Endothelial cell of umbilical vein (primary cell): ENCODE measurements at regions not wholly inside any gene's neighbourhood (a gene's known extent, or its start where the extent isn't known, plus 50 kb on each side); places are given as distances from the start of the nearest gene placed in this dataset.
A peak's percentile ranks its signal among the peaks of the same experiment; 100 is the strongest.

Source experiments
- BruUV-seq: library from RNA; stranded (reverse); fragments of 400-500 nt; replicated peaks from 2 replicates; lab custom pipeline; 2021; lab: Mats Ljungman, UMichigan
- CTCF ChIA-PET: fragments of 300-600, 350-600 bp; sonication (Branson Sonifier 250); formaldehyde crosslinking; loops from one replicate; lab custom pipeline; 2021; ENCODE audit warnings: antibody characterized with exemption, inconsistent platforms; lab: Charles Lee
- POLR2A ChIA-PET: fragments of 300-600, 350-600 bp; sonication (Branson Sonifier 250); formaldehyde crosslinking; loops from one replicate; lab custom pipeline; 2021; ENCODE audit warnings: antibody characterized with exemption, inconsistent platforms; lab: Charles Lee
- DNase-seq: peaks from one replicate; pipeline ENCODE4 v3.0.0-alpha.2; 2011; ENCODE audit warnings: low read depth, low spot score
- FAIRE-seq: peaks from 2 replicates; lab custom pipeline; 2011; peaks lifted over from hg19 to GRCh38; lab: Jason Lieb, UNC
- H2AFZ ChIP-seq: 2 replicates; pipeline ENCODE4 v1.6.0; 2012; ENCODE audit warnings: low read depth, low read length, control low read depth, inconsistent platforms
- H3K27ac ChIP-seq: 2 replicates; pipeline ENCODE4 v1.5.1; 2011; ENCODE audit warnings: low read depth, mild to moderate bottlenecking, control low read depth, low read length, moderate library complexity; ENCODE audit not compliant: insufficient read depth
- H3K27me3 ChIP-seq, 2 experiments: 2 replicates each; pipeline versions ENCODE4 v1.6.0 to v1.6.1; 2011; ENCODE audit warnings: low read length in 2 of 2, mixed read lengths in 1 of 2; ENCODE audit not compliant: control insufficient read depth in 2 of 2, insufficient read depth in 2 of 2
- H3K36me3 ChIP-seq, 2 experiments: 2 replicates in 1 of 2; 3 replicates in 1 of 2; pipeline ENCODE4 v1.5.1; 2011; ENCODE audit warnings: low read length in 2 of 2, mild to moderate bottlenecking in 1 of 2, moderate library complexity in 1 of 2; ENCODE audit not compliant: control insufficient read depth in 2 of 2, insufficient read depth in 2 of 2; ENCODE audit errors: extremely low read depth in 1 of 2
- H3K4me1 ChIP-seq: 3 replicates; pipeline ENCODE4 v1.5.1; 2011; ENCODE audit warnings: mild to moderate bottlenecking, low read length; ENCODE audit not compliant: control insufficient read depth, insufficient read depth; ENCODE audit errors: extremely low read depth
- H3K4me2 ChIP-seq: 2 replicates; pipeline ENCODE4 v1.6.1; 2011; ENCODE audit warnings: low read length, control low read depth, mixed read lengths; ENCODE audit not compliant: insufficient read depth
- H3K4me3 ChIP-seq, 3 experiments: fragments of 200-600 bp in 1 of 3; sonication (generic), shearing (Covaris generic) in 1 of 3; replicated peaks in 1 of 3; 2 replicates each; pipeline ENCODE4 v1.5.1; 2011 to 2016; ENCODE audit warnings: control low read depth in 3 of 3, low read length in 3 of 3, mild to moderate bottlenecking in 2 of 3, inconsistent platforms in 1 of 3, low read depth in 1 of 3, moderate library complexity in 1 of 3; ENCODE audit not compliant: insufficient read depth in 1 of 3
- H3K79me2 ChIP-seq: 2 replicates; pipeline ENCODE4 v1.6.0; 2012; ENCODE audit warnings: low read length, inconsistent platforms; ENCODE audit not compliant: control insufficient read depth, insufficient read depth
- H3K9ac ChIP-seq: replicated peaks from 2 replicates; pipeline ENCODE3; 2011; ENCODE audit warnings: low read length, control low read depth; ENCODE audit not compliant: insufficient read depth; ENCODE audit errors: extremely low read depth
- H3K9me1 ChIP-seq: replicated peaks from 3 replicates; pipeline ENCODE4 v1.6.0; 2011; ENCODE audit warnings: mild to moderate bottlenecking, low read length; ENCODE audit not compliant: control insufficient read depth, insufficient read depth; ENCODE audit errors: extremely low read depth
- H3K9me3 ChIP-seq: replicated peaks from 2 replicates; pipeline ENCODE4 v1.5.1; 2012; ENCODE audit warnings: low read length, inconsistent platforms; ENCODE audit not compliant: control insufficient read depth, insufficient read depth
- H4K20me1 ChIP-seq: replicated peaks from 2 replicates; pipeline ENCODE3; 2011; ENCODE audit warnings: mild to moderate bottlenecking, low read length; ENCODE audit not compliant: control insufficient read depth, insufficient read depth; ENCODE audit errors: extremely low read depth
- EZH2 ChIP-seq: IDR thresholded peaks from 2 replicates; pipeline ENCODE4 v1.6.1; 2012; ENCODE audit warnings: borderline replicate concordance, low read depth, mild to moderate bottlenecking, moderate library complexity, low read length, inconsistent platforms; ENCODE audit not compliant: severe bottlenecking
- JUN ChIP-seq: IDR thresholded peaks from 2 replicates; pipeline ENCODE4 v1.6.1; 2011; ENCODE audit warnings: borderline replicate concordance, low read depth; ENCODE audit not compliant: insufficient read length, insufficient read depth
- MYC ChIP-seq: IDR thresholded peaks from one replicate; pipeline ENCODE4 v1.6.1; 2011; ENCODE audit warnings: mild to moderate bottlenecking, low read depth, low read length
- POLR2A ChIP-seq: IDR thresholded peaks from 2 replicates; pipeline ENCODE4 v1.6.1; 2012; ENCODE audit warnings: low read depth, mild to moderate bottlenecking, control low read depth, low read length
- POLR2AphosphoS5 ChIP-seq: IDR thresholded peaks from 2 replicates; pipeline ENCODE4 v1.6.1; 2012; ENCODE audit warnings: low read depth, mild to moderate bottlenecking, control low read depth, low read length, moderate library complexity; ENCODE audit not compliant: insufficient read depth
- dilution Hi-C: fragments of 300-500 bp; cut with MboI; formaldehyde crosslinking; loops from one replicate; pipeline ENCODE4 v1.15.0; 2019; ENCODE audit warnings: low sequenced_read_pairs; ENCODE audit not compliant: extremely low pct_ligation_motif_present
- intact Hi-C: fragments of 100-400 bp; cut with micrococcal nuclease; formaldehyde crosslinking; loops from one replicate; pipeline ENCODE4 v1.10.0; 2022
- TF ChIP-seq, protein P1 (sequence below), 2 donors: IDR thresholded peaks; 1 replicate in 1 of 2; 2 replicates in 1 of 2; pipeline ENCODE4 v1.5.1; 2011; ENCODE audit warnings: low read length in 2 of 2, mild to moderate bottlenecking in 2 of 2, moderate library complexity in 2 of 2, control low read depth in 1 of 2, inconsistent platforms in 1 of 2, low read depth in 1 of 2; ENCODE audit not compliant: insufficient read depth in 1 of 2; ENCODE audit errors: extremely low read depth in 1 of 2

- ChIA-PET POLR2A (no interaction called here), CTCF (interaction anchor here (0.9 to 3.2 kb wide), 8 partner anchors 8 to 955 kb away, joined by 3 to 24 read pairs (median 5); no protein-coding TSS in a partner anchor)
- H4K20me1 ChIP-seq, result no peaks in the 10 kb centered on the region
- peak overlapping the region; percentile 33 for H2AFZ ChIP-seq
- no peaks in the 10 kb centered on the region for H3K36me3 ChIP-seq
- FAIRE-seq (no peak), DNase-seq (peak; percentile 5)
- dilution Hi-C loops, result no loop called here
- peaks cover 29% of the 10 kb centered on the region for H3K4me1 ChIP-seq
- H3K27me3 ChIP-seq, result peaks cover 30 to 41% of the 10 kb centered on the region in 2 experiments
- no peaks in the 10 kb centered on the region for H3K9me1 ChIP-seq
- TF ChIP-seq POLR2A (no peak), EZH2 (peak; percentile 56)
- H3K9ac ChIP-seq, result peak overlapping the region; percentile 58
- H3K4me2 ChIP-seq, result peak overlapping the region; percentile 97
- no peaks in the 10 kb centered on the region for H3K9me3 ChIP-seq
- H3K27ac ChIP-seq, result no peak overlapping the region
- no TSS peak for BruUV-seq
- H3K79me2 ChIP-seq, result no peaks in the 10 kb centered on the region
- intact Hi-C loops, result loop anchor here (5.0 to 10.0 kb wide), 2 partner anchors 411 to 558 kb away; no protein-coding TSS in a partner anchor
- peak overlapping the region; percentile 12 to 80 (median 56) for H3K4me3 ChIP-seq
Measured at GRCh38 chr11:16605389-16605893, 133.0 kb upstream of the C11orf58 start.

DNA sequence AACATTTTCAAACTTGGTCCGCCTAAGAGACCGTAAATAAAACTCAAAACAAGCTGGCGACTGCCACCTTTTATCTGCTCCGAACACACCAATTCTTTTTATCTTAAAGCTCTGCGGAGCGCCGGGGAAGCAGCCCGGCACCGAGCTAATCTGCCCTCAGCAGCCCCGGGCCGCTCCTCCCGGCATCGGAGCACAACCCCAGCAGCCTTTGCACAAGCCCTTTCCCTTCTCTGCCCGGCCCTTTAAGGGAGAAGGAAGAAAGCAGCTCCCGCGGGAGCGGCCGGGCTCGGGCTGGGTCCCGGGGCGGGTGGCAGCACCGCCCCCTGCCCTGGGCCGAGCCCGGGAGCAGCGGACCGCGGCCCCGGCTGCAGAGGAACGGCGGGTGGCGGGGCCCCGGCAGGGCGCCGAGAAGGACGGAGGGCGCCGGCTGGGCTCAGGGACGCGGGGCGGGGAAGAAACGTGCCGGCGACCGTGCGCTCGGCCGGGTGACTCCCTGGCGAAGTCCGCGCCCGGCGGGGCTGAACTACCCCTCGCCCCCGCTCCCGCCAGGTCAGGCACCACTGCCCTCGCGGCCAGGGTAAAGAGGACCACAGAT lies 133.6 kb upstream of the C11orf58 start:
- dilution Hi-C loops (no loop called here), intact Hi-C loops (loop anchor here (5.0 to 10.0 kb wide), 2 partner anchors 410 to 558 kb away; no protein-coding TSS in a partner anchor)
- TF ChIP-seq EZH2 (peak; percentile 67), POLR2AphosphoS5 (no peak), MYC (no peak), JUN (no peak)
- TF ChIP-seq, protein P1, sequence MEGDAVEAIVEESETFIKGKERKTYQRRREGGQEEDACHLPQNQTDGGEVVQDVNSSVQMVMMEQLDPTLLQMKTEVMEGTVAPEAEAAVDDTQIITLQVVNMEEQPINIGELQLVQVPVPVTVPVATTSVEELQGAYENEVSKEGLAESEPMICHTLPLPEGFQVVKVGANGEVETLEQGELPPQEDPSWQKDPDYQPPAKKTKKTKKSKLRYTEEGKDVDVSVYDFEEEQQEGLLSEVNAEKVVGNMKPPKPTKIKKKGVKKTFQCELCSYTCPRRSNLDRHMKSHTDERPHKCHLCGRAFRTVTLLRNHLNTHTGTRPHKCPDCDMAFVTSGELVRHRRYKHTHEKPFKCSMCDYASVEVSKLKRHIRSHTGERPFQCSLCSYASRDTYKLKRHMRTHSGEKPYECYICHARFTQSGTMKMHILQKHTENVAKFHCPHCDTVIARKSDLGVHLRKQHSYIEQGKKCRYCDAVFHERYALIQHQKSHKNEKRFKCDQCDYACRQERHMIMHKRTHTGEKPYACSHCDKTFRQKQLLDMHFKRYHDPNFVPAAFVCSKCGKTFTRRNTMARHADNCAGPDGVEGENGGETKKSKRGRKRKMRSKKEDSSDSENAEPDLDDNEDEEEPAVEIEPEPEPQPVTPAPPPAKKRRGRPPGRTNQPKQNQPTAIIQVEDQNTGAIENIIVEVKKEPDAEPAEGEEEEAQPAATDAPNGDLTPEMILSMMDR (IDR thresholded peaks at IDR 0.05; ENCODE audit: extremely low read depth in 1 of 2, insufficient read depth in 1 of 2, low read depth in 1 of 2, low read length in 2 of 2), result no peak
- peak overlapping the region; percentile 58 for H3K9ac ChIP-seq
- H3K79me2 ChIP-seq, result no peaks in the 10 kb centered on the region
- H3K9me3 ChIP-seq, result no peaks in the 10 kb centered on the region
- H3K27ac ChIP-seq, result no peak overlapping the region
- peak overlapping the region; percentile 12 to 80 (median 56) for H3K4me3 ChIP-seq
- no peaks in the 10 kb centered on the region for H4K20me1 ChIP-seq
- FAIRE-seq, result peak; percentile 57
- CTCF ChIA-PET, result interaction anchor here (0.9 to 3.2 kb wide), 6 partner anchors 8 to 954 kb away, joined by 3 to 24 read pairs (median 7); no protein-coding TSS in a partner anchor
- DNase-seq, result peak; percentile 29
- H3K9me1 ChIP-seq, result no peaks in the 10 kb centered on the region
- POLR2A ChIA-PET, result no interaction called here
- no peaks in the 10 kb centered on the region for H3K36me3 ChIP-seq
- H3K4me1 ChIP-seq, result peaks cover 29% of the 10 kb centered on the region
- H3K4me2 ChIP-seq, result peak overlapping the region; percentile 97
- peaks cover 24 to 36% of the 10 kb centered on the region in 2 experiments for H3K27me3 ChIP-seq
- BruUV-seq, result no TSS peak
- H2AFZ ChIP-seq, result peak overlapping the region; percentile 33
